ENCODE measurements at regions not wholly inside any gene's neighbourhood (a gene's known extent, or its start where the extent isn't known, plus 50 kb on each side); places are given as distances from the start of the nearest gene placed in this dataset.
"Not testable (repeated sequence)": the region's sequence is repeated elsewhere in the genome, so short reads cannot be mapped to it uniquely, and the experiment has no call there.

DNA sequence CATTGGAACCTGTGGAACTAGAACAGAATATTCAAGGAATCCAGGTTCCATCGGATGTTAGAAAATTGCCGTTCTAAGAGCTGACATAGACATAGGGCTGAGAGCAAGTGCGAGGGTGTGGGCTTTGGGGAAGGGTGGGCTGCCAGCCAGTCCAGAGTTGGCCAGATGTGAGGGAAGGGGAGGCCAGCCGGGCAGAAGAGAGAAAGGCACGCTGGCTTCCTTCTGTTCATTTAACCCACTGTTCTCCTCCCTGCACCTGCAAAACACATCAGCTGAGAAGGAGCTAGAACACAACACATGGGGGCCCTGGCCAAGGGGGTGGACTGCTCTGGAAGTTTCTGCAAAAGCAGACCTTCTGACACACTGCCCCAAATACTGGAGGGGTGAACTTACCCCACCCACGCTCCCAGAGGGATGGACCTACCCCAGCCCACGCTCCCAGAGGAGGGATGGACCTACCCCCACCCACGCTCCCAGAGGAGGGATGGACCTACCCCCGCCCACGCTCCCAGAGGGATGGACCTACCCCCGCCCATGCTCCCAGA, 98.0 kb downstream of the SHANK2 start:
- no peaks in the 10 kb centered on the region for H3K9me3 ChIP-seq
- no peak overlapping the region for H3K4me3 ChIP-seq
- TF ChIP-seq, protein P1, sequence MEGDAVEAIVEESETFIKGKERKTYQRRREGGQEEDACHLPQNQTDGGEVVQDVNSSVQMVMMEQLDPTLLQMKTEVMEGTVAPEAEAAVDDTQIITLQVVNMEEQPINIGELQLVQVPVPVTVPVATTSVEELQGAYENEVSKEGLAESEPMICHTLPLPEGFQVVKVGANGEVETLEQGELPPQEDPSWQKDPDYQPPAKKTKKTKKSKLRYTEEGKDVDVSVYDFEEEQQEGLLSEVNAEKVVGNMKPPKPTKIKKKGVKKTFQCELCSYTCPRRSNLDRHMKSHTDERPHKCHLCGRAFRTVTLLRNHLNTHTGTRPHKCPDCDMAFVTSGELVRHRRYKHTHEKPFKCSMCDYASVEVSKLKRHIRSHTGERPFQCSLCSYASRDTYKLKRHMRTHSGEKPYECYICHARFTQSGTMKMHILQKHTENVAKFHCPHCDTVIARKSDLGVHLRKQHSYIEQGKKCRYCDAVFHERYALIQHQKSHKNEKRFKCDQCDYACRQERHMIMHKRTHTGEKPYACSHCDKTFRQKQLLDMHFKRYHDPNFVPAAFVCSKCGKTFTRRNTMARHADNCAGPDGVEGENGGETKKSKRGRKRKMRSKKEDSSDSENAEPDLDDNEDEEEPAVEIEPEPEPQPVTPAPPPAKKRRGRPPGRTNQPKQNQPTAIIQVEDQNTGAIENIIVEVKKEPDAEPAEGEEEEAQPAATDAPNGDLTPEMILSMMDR (IDR thresholded peaks at IDR 0.05) = no peak
- intact Hi-C loops (cut with DNase I) = no loop called here
- 24 to 43% (median 43%) methylated on average over 7 to 11 of the region's 11 CpGs for WGBS, 3 donors
- no peak for ATAC-seq
- H3K27me3 ChIP-seq (ENCODE audit: insufficient read depth in 3 of 3, low read length in 2 of 3) = peaks cover 0 to 8% (median 2%) of the 10 kb centered on the region in 3 donors
- no peaks in the 10 kb centered on the region for H3K4me1 ChIP-seq
- H3K27ac ChIP-seq = no peak overlapping the region
- DNase-seq = no peak
- H3K36me3 ChIP-seq (ENCODE audit: insufficient read depth in 1 of 2, low read depth in 1 of 2) = no peaks in the 10 kb centered on the region

DNA sequence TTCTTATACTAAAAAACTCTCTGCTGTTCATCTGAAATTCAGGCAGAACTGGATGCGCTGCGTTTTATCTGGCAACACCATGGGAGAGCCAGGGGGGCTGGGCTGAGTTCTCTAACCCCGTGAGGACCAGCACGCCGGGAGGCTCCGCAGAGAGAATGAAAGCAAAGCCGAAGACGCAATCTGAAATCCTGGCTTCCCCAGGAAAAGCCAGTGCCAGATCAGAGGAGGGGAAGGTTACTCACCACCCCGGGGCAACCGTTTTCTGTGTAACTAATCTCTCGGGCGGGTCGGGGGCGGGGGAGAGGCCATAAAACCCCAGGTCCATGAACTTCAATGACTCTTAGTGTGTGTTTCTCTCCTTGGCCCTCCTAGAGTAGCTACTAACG, 99.4 kb downstream of the SHANK2 start:
- H3K4me1 ChIP-seq = no peaks in the 10 kb centered on the region
- TF ChIP-seq, protein P1 (IDR thresholded peaks at IDR 0.05) = no peak
- H3K36me3 ChIP-seq (ENCODE audit: insufficient read depth in 1 of 2, low read depth in 1 of 2) = no peaks in the 10 kb centered on the region
- peaks cover 0 to 8% (median 2%) of the 10 kb centered on the region in 3 donors for H3K27me3 ChIP-seq (ENCODE audit: insufficient read depth in 3 of 3, low read length in 2 of 3)
- DNase-seq (no peak), ATAC-seq (no peak)
- H3K4me3 ChIP-seq = no peak overlapping the region
- 3 to 5% (median 3%) methylated on average over 15 of the region's 15 CpGs for WGBS, 3 donors
- H3K9me3 ChIP-seq = no peaks in the 10 kb centered on the region
- intact Hi-C loops (cut with DNase I) = no loop called here
- H3K27ac ChIP-seq = no peak overlapping the region

GRCh38 chr11:71152312-71153004, 99.9 kb downstream of the SHANK2 start:
- intact Hi-C loops (cut with DNase I); H3K27ac ChIP-seq; H3K9me3 ChIP-seq; H3K4me3 ChIP-seq; H3K4me1 ChIP-seq; DNase-seq; H3K36me3 ChIP-seq (ENCODE audit: insufficient read depth in 1 of 2, low read depth in 1 of 2); ATAC-seq: not testable (repeated sequence)
- peaks cover 0 to 11% (median 2%) of the 10 kb centered on the region in 3 donors for H3K27me3 ChIP-seq (ENCODE audit: insufficient read depth in 3 of 3, low read length in 2 of 3)
- 63 to 64% (median 63%) methylated on average over 15 of the region's 15 CpGs for WGBS, 3 donors

GRCh38 chr11:71151561-71151960, 100.8 kb downstream of the SHANK2 start:
- H3K4me1 ChIP-seq = no peaks in the 10 kb centered on the region
- H3K27ac ChIP-seq = no peak overlapping the region
- no peak for ATAC-seq
- TF ChIP-seq, protein P1 (IDR thresholded peaks at IDR 0.05) = no peak
- intact Hi-C loops (cut with DNase I) = no loop called here
- H3K4me3 ChIP-seq = no peak overlapping the region
- DNase-seq = no peak
- no peaks in the 10 kb centered on the region for H3K36me3 ChIP-seq (ENCODE audit: insufficient read depth in 1 of 2, low read depth in 1 of 2)
- H3K9me3 ChIP-seq = no peaks in the 10 kb centered on the region
- peaks cover 0 to 16% (median 2%) of the 10 kb centered on the region in 3 donors for H3K27me3 ChIP-seq (ENCODE audit: insufficient read depth in 3 of 3, low read length in 2 of 3)
- 78 to 84% (median 82%) methylated on average over 14 of the region's 14 CpGs for WGBS, 3 donors

- no peaks in the 10 kb centered on the region for H3K9me3 ChIP-seq
- TF ChIP-seq, protein P1 (IDR thresholded peaks at IDR 0.05) = no peak
- H3K27ac ChIP-seq = no peak overlapping the region
- H3K4me3 ChIP-seq = no peak overlapping the region
- DNase-seq (no peak), ATAC-seq (no peak)
- H3K4me1 ChIP-seq = no peaks in the 10 kb centered on the region
- WGBS, 3 donors = 65 to 84% (median 71%) methylated on average over 8 of the region's 8 CpGs
- intact Hi-C loops (cut with DNase I) = no loop called here
- H3K27me3 ChIP-seq (ENCODE audit: insufficient read depth in 3 of 3, low read length in 2 of 3) = peaks cover 0 to 16% (median 2%) of the 10 kb centered on the region in 3 donors
- H3K36me3 ChIP-seq (ENCODE audit: insufficient read depth in 1 of 2, low read depth in 1 of 2) = no peaks in the 10 kb centered on the region
Observed at GRCh38 chr11:71150859-71151258, 101.5 kb downstream of the SHANK2 start.
